Mucosa of descending colon (tissue), 3 donors: ENCODE measurements at regions not wholly inside any gene's neighbourhood (a gene's known extent, or its start where the extent isn't known, plus 50 kb on each side); places are given as distances from the start of the nearest gene placed in this dataset.

Source experiments
- ATAC-seq: fragments of 200-7000 bp; cut with Tn5 transposase; one replicate; pipeline ENCODE4 v1.9.1; 2020; ENCODE audit warnings: mild to moderate bottlenecking, moderate library complexity
- DNase-seq, 3 donors: peaks; one replicate each; pipeline ENCODE4 v3.0.0-alpha.2; 2020
- H3K36me3 ChIP-seq: fragments of 200-600 bp; one replicate; pipeline ENCODE4 v1.8.0; 2021; ENCODE audit warnings: low read depth, mild to moderate bottlenecking
- H3K4me1 ChIP-seq: fragments of 200-600 bp; one replicate; pipeline ENCODE4 v1.8.0; 2021; ENCODE audit warnings: low read depth, mild to moderate bottlenecking
- H3K4me3 ChIP-seq: fragments of 200-600 bp; one replicate; pipeline ENCODE4 v1.8.0; 2021; ENCODE audit warnings: mild to moderate bottlenecking
- H3K9me3 ChIP-seq: fragments of 200-600 bp; one replicate; pipeline ENCODE4 v1.8.0; 2021; ENCODE audit warnings: mild to moderate bottlenecking
- CTCF ChIP-seq: fragments of 200-600 bp; IDR thresholded peaks from one replicate; pipeline ENCODE4 v1.8.0; 2022; ENCODE audit warnings: antibody characterized with exemption, mild to moderate bottlenecking
- intact Hi-C, 2 donors: fragments of 100-400 bp; cut with DNase I in 1 of 2; cut with micrococcal nuclease in 1 of 2; formaldehyde crosslinking; loops; one replicate each; pipeline versions ENCODE4 v1.11.0 to v1.11.1; 2022; cut with DNase I, micrococcal nuclease
- donor health status: DM: no; HTN: no; CAD: no; lungs with moderate emphysema.
- donor health status: DM: no; HTN: no; CAD: no.
- donor health status: DM: no; HTN: yes; CAD: no.

GRCh38 chr15:81534124-81534523 is 160.1 kb upstream of the TMC3 start:
- ATAC-seq = no peak
- intact Hi-C loops = no loop called here
- no peak for TF ChIP-seq CTCF
- no peak for DNase-seq
- Histone ChIP-seq H3K36me3 (no peaks in the 10 kb centered on the region), H3K4me3 (no peak overlapping the region), H3K9me3 (no peaks in the 10 kb centered on the region), H3K4me1 (no peaks in the 10 kb centered on the region)

GRCh38 chr15:81532001-81532400 is 158.0 kb upstream of the TMC3 start:
- Histone ChIP-seq H3K4me3 (no peak overlapping the region), H3K4me1 (no peaks in the 10 kb centered on the region), H3K36me3 (no peaks in the 10 kb centered on the region), H3K9me3 (no peaks in the 10 kb centered on the region)
- ATAC-seq (no peak), DNase-seq (no peak)
- intact Hi-C loops = no loop called here
- no peak for TF ChIP-seq CTCF

- Histone ChIP-seq H3K4me1 (no peaks in the 10 kb centered on the region), H3K9me3 (no peaks in the 10 kb centered on the region), H3K36me3 (no peaks in the 10 kb centered on the region), H3K4me3 (no peak overlapping the region)
- DNase-seq (no peak), ATAC-seq (no peak)
- intact Hi-C loops = no loop called here
- no peak for TF ChIP-seq CTCF
Measured at GRCh38 chr15:81531109-81531592, 157.1 kb upstream of the TMC3 start.

GRCh38 chr15:81530271-81530691 is 156.3 kb upstream of the TMC3 start:
- intact Hi-C loops = no loop called here
- ATAC-seq = no peak

GRCh38 chr15:81529481-81529880 is 155.5 kb upstream of the TMC3 start:
- TF ChIP-seq CTCF = no peak
- no peaks in the 10 kb centered on the region for H3K9me3 ChIP-seq
- no peaks in the 10 kb centered on the region for H3K36me3 ChIP-seq
- H3K4me3 ChIP-seq = no peak overlapping the region
- ATAC-seq (no peak), DNase-seq (no peak)
- H3K4me1 ChIP-seq = no peaks in the 10 kb centered on the region
- intact Hi-C loops = no loop called here

More at GRCh38 chr15:81530271-81530691, 156.3 kb upstream of the TMC3 start:
- Histone ChIP-seq H3K4me3 (no peak overlapping the region), H3K36me3 (no peaks in the 10 kb centered on the region), H3K4me1 (no peaks in the 10 kb centered on the region), H3K9me3 (no peaks in the 10 kb centered on the region)
- DNase-seq = no peak
- no peak for TF ChIP-seq CTCF

- no peak for DNase-seq
- H3K9me3 ChIP-seq = no peaks in the 10 kb centered on the region
- ATAC-seq = no peak
- H3K36me3 ChIP-seq = no peaks in the 10 kb centered on the region
- no peak for TF ChIP-seq CTCF
- H3K4me1 ChIP-seq = no peaks in the 10 kb centered on the region
- intact Hi-C loops = no loop called here
- H3K4me3 ChIP-seq = no peak overlapping the region
Measured at GRCh38 chr15:81526029-81526428, 152.0 kb upstream of the TMC3 start.
